Large intestine (tissue), 3 donors: ENCODE measurements at regions not wholly inside any gene's neighbourhood (a gene's known extent, or its start where the extent isn't known, plus 50 kb on each side); places are given as distances from the start of the nearest gene placed in this dataset.

Experiments
- DNase-seq, 2 donors: peaks; one replicate each; pipeline versions ENCODE4 v3.0.0 to v3.0.0-alpha.2; 2013
- H3K27ac ChIP-seq: one replicate; pipeline ENCODE4 v1.5.1; 2013; ENCODE audit warnings: low read length
- H3K27me3 ChIP-seq: 2 replicates; pipeline ENCODE4 v1.6.1; 2013; ENCODE audit warnings: low read length; ENCODE audit not compliant: control insufficient read depth, insufficient read depth
- H3K36me3 ChIP-seq: 2 replicates; pipeline ENCODE4 v1.6.1; 2013; ENCODE audit warnings: low read length; ENCODE audit not compliant: control insufficient read depth, insufficient read depth
- H3K4me1 ChIP-seq: one replicate; pipeline ENCODE4 v1.6.1; 2013; ENCODE audit warnings: low read length; ENCODE audit not compliant: control insufficient read depth, insufficient read depth
- H3K4me3 ChIP-seq: one replicate; pipeline ENCODE4 v1.5.1; 2013; ENCODE audit warnings: low read length
- H3K9me3 ChIP-seq: one replicate; pipeline ENCODE4 v1.6.1; 2013; ENCODE audit warnings: mild to moderate bottlenecking, low read depth, low read length, moderate library complexity; ENCODE audit not compliant: control insufficient read depth
- WGBS: methylation state at CpG from one replicate; pipeline ENCODE4 v1.1.5; 2013; ENCODE audit warnings: low lambda C conversion rate; ENCODE audit not compliant: insufficient coverage; 5-methylcytosine and 5-hydroxymethylcytosine counted together

DNA sequence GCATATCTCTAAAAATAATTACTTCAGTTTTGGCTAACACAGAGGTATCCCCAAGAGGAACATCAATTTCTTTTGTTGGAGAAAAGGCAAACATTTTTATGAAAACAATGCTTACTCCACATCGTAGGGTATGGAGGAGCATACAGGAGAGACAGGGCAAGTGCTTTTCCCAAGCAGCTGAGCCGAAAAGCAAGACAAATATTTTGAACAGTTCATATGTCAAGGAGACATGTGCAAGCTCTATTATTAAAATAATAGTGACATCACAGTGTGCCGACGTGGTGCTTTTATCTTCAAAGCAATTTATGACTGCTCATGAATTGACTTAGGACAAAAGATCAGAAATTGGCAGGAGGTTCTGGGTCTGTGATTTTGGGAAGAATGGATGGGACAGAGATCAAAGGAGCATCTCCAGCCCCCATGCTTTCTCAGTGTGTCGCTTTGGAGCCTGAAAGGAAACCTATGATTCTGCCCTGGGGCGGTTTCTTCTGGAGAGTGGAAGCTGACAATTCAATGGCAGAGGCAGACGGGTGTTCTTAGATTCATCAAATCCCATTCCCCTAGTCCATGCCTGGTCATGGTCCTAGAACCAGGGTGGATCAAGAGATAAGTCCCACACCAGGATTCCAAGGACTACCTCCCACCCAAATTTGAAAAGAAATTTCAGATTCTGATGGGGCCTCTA lies 97.1 kb downstream of the JCAD start:
- no peaks in the 10 kb centered on the region for H3K4me1 ChIP-seq
- H3K4me3 ChIP-seq, result no peak overlapping the region
- H3K9me3 ChIP-seq, result no peaks in the 10 kb centered on the region
- DNase-seq, result no peak
- H3K27me3 ChIP-seq, result no peaks in the 10 kb centered on the region
- WGBS, result no CpG with 5 or more reads among the region's 7 CpGs
- H3K36me3 ChIP-seq, result no peaks in the 10 kb centered on the region
- no peak overlapping the region for H3K27ac ChIP-seq

DNA sequence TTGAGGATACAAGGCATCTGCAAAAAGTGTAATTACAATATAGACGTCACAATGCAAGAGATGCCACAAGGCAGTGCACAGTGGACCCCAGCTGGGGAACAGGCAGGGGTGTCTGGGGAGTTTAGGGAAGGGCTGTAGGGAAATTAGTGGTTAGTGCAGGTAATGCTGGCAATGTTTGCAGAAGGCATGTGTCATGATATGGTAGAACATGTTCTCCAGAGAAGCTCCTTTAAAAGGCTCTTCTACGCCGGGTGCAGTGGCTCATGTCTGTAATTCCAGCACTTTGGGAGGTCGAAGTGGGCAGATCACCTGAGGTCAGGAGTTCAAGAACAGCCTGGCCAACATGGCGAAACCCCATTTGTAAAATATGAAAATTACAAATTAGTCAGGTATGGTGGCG lies 98.0 kb downstream of the JCAD start:
- Histone ChIP-seq H3K9me3 (no peaks in the 10 kb centered on the region), H3K4me3 (no peak overlapping the region), H3K27me3 (no peaks in the 10 kb centered on the region), H3K36me3 (no peaks in the 10 kb centered on the region), H3K27ac (no peak overlapping the region), H3K4me1 (no peaks in the 10 kb centered on the region)
- no CpG with 5 or more reads among the region's 6 CpGs for WGBS
- no peak for DNase-seq

DNA sequence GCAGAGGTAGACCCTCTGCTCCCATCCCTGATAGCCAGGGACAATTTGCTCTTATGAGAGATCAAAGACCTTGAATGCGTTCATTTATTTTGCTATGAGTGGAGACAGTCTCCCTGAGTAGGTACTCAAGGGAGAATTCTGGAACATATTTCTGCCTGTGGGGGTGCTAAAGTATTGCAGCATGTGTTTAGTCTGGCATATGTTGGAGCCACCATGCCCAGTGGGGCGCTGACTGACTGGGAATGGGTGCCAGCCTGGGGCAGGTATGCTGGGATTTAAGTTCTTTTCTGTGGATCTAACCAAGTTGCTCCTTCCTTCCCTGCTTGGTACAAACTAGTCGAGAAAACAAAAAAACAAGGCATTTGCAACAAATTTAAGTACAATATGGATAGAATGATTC lies 99.1 kb downstream of the JCAD start:
- H3K36me3 ChIP-seq, result no peaks in the 10 kb centered on the region
- H3K27me3 ChIP-seq, result no peaks in the 10 kb centered on the region
- no peak overlapping the region for H3K27ac ChIP-seq
- H3K4me3 ChIP-seq, result no peak overlapping the region
- H3K9me3 ChIP-seq, result no peaks in the 10 kb centered on the region
- no peaks in the 10 kb centered on the region for H3K4me1 ChIP-seq
- WGBS, result no CpG with 5 or more reads among the region's 3 CpGs
- DNase-seq, result no peak

DNA sequence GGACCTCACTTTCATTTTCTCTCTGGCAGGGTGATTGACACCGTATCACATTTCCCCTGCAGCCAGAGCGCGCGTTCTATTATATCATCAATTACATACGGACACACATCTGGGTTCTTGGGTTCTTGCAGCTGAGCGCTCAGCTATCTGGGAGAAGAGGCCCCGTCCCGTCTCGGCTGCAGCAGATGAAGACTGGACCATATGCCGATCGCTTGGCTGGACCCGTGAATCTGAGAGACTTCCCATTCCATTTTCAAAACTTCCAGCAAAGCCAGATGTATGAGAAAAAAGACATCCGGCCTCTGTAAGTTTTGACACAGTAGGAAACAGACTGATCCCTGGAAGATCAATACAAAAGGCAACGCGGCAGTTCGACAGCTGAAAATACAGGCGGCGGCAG lies 99.8 kb downstream of the JCAD start:
- H3K4me3 ChIP-seq, result no peak overlapping the region
- H3K9me3 ChIP-seq, result no peaks in the 10 kb centered on the region
- no peak overlapping the region for H3K27ac ChIP-seq
- no peaks in the 10 kb centered on the region for H3K27me3 ChIP-seq
- no peak for DNase-seq
- WGBS, result 100% methylated on average over 5 of the region's 18 CpGs
- H3K36me3 ChIP-seq, result no peaks in the 10 kb centered on the region
- H3K4me1 ChIP-seq, result no peaks in the 10 kb centered on the region

DNA sequence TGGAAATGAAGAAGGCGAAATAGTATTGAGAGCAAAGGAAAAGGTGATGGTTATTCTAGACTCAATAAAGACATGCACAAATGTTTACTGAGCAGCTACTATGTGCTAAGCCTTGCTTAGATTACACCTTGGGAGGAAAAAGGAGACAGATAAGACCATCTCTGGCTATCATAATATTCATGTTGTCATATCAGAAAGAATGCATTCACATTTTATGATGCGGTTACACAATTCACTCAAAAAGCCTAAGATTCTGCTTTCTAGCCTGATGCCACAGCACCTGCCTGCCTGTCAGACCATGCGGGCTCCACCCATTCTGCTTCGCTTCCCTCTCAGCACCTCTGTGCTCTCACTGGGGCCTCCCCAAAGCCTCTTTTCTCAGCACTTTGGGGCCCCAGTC lies 100.9 kb downstream of the JCAD start:
- WGBS, result 86% methylated on average over 2 of the region's 4 CpGs

DNA sequence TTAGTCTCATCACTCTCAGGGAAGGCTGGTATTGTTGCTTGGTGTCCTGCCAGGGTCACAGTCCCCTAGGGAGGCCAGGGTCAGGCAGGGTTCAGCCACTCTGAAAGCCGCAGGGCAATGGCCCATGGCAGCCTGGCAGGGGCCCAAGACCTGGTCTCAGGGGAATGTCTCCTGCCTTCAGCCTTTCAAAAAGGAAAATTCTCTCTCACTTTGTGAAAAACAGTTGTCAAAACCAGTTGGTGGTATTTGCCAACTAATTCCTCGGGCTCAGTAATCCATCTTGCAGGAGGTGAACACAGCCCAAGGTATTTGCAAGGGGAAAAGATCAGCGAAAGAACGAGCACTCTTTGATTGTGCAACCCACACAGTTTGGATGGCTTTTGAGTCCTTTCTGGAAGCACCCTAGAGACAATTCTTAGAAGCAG lies 101.5 kb downstream of the JCAD start:
- H3K9me3 ChIP-seq, result no peaks in the 10 kb centered on the region

More for the DNA sequence above, 100.9 kb downstream of the JCAD start:
- Histone ChIP-seq H3K4me3 (no peak overlapping the region), H3K27me3 (no peaks in the 10 kb centered on the region), H3K4me1 (no peaks in the 10 kb centered on the region), H3K36me3 (no peaks in the 10 kb centered on the region), H3K9me3 (no peaks in the 10 kb centered on the region), H3K27ac (no peak overlapping the region)
- DNase-seq, result no peak

DNA sequence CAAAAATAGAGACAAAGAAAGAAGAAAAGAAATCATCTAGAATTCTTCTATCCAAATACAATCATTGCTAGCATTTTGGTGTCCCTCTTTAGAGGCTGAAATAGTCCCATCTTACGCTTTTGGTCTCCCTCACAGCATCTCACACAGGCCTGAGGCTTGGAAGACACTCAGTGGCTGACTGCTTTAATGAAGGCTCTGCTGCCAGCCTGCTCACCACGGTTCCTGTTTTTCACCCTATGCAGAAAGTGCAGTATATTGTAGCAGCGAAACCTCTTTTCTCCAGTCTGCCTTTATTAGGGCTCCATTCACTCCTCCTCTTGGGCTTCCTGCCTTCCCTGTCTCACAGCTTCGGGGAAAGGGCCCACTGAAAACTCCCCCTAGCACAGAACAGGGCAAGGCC lies 102.2 kb downstream of the JCAD start:
- Histone ChIP-seq H3K4me3 (no peak overlapping the region), H3K4me1 (no peaks in the 10 kb centered on the region), H3K27ac (no peak overlapping the region), H3K27me3 (no peaks in the 10 kb centered on the region), H3K36me3 (no peaks in the 10 kb centered on the region), H3K9me3 (no peaks in the 10 kb centered on the region)
- DNase-seq, result no peak
- WGBS, result 100% methylated on average over 1 of the region's 4 CpGs

More for the DNA sequence above, 101.5 kb downstream of the JCAD start:
- DNase-seq, result no peak
- no peaks in the 10 kb centered on the region for H3K4me1 ChIP-seq
- H3K27ac ChIP-seq, result no peak overlapping the region
- H3K27me3 ChIP-seq, result no peaks in the 10 kb centered on the region
- no peaks in the 10 kb centered on the region for H3K36me3 ChIP-seq
- no CpG with 5 or more reads among the region's 4 CpGs for WGBS
- no peak overlapping the region for H3K4me3 ChIP-seq

DNA sequence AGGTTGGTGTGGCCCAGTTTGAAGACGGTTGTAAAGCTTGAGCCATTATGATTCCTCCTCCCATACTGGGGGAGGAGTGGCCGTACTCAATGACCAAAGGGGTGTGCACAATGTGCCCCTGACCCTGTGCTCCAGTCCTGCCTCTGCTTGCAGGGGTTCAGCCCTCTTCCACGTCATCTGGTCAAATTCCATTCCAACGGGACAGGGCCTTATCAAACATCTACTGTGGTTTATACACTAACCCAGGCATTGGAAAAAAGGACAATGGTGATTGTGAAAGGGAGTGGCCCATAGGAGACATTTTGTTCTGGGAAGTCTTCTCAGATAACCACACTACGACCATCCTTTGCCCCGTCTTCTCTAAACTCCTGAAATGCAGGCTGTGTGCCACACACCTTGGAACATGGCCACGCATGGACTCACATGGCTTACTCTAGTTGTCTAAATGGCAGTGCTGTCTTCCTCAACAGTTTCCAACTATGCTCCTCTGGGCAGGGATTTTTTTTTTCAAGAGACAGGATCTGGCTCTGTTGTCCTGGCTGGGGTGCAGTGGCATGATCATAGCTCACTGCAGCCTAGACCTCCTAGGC lies 103.0 kb downstream of the JCAD start:
- Histone ChIP-seq H3K9me3 (no peaks in the 10 kb centered on the region), H3K4me1 (no peaks in the 10 kb centered on the region), H3K27ac (no peak overlapping the region), H3K27me3 (no peaks in the 10 kb centered on the region), H3K36me3 (no peaks in the 10 kb centered on the region), H3K4me3 (no peak overlapping the region)
- DNase-seq, result no peak
- no CpG with 5 or more reads among the region's 7 CpGs for WGBS

DNA sequence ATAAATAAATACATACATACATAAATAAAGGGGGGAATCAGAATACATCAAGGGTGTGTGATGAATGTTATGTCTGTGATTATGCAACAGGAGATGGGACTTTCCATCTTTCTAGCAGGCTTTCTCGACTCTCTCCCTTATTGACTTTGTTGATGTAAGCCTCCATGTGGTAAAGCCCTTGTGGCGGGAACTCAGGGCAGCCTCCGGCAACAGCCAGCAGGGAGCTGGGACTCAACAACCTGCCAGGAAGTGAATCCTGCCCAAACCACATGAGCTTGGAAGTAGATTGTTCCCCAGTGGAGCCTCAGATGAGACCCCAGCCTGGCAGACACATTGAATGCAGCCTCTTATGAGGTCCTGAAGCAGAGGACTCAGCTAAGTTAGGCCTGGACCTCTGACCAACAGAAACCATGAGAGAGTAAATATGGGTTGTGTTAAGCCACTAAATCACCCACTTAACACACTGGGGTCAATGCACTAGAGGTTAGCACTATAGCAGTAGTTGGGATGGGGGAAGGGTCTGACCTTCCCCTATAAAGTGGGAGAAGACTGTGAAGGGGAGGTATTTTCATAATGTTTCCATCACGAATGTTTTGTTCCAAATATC lies 104.0 kb downstream of the JCAD start:
- no CpG with 5 or more reads among the region's 4 CpGs for WGBS
- Histone ChIP-seq H3K4me1 (no peaks in the 10 kb centered on the region), H3K27me3 (no peaks in the 10 kb centered on the region), H3K9me3 (no peaks in the 10 kb centered on the region), H3K4me3 (no peak overlapping the region), H3K36me3 (no peaks in the 10 kb centered on the region), H3K27ac (no peak overlapping the region)
- no peak for DNase-seq

DNA sequence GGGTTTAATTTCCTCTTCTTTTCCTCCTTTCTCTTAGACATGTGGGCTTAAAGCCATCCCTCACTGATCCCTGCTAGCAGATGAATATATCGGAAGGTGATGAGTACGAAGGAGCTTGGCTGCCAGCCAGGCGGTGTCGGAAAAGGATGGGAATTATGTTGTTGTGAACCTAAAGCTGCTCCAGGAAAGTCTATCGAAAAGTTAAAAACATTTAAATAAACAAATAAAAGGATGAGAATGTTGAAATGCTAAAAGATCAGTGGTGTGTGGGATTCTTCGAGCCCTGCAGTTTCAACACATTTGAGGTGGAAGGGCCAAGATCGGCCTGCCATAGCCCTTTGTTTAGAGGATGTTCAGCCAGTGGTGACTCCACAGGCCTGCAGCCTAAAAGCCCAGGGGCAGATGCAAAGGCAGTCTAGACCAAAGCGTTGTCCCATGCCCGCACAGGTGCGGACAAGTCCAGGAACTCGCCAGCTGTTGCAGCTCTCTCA lies 107.9 kb downstream of the JCAD start:
- Histone ChIP-seq H3K9me3 (no peaks in the 10 kb centered on the region), H3K4me1 (no peaks in the 10 kb centered on the region), H3K27me3 (no peaks in the 10 kb centered on the region), H3K4me3 (no peak overlapping the region), H3K27ac (no peak overlapping the region), H3K36me3 (no peaks in the 10 kb centered on the region)
- DNase-seq, result no peak
- 85% methylated on average over 5 of the region's 11 CpGs for WGBS
